CD4-positive, alpha-beta T cell treated with Interleukin-21 for 1 hour (primary cell): ENCODE measurements at regions not wholly inside any gene's neighbourhood (a gene's known extent, or its start where the extent isn't known, plus 50 kb on each side); places are given as distances from the start of the nearest gene placed in this dataset.

ENCODE experiments used
- DNase-seq: peaks from one replicate; pipeline ENCODE4 v3.0.0-alpha.2; 2020

DNA sequence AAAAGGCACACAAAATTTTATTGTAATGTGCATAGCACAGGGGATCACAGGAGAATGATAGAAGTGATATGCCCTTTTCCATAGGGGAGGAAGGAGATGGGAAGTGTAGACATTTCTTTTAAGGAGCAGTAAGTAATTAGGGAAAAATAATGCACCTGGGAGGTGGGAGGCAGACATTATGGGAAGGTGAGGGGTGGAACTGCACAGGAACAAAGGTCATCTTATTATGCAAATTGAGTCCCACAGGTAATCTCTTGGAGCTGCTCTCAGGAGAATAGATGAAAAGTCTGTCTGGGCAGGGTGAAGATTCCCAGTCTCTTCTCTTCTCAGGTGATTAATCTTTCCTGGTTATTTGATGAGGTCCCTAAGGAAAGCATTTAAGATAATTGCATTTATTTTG lies 331.5 kb downstream of the ENC1 start:
- no peak for DNase-seq

DNA sequence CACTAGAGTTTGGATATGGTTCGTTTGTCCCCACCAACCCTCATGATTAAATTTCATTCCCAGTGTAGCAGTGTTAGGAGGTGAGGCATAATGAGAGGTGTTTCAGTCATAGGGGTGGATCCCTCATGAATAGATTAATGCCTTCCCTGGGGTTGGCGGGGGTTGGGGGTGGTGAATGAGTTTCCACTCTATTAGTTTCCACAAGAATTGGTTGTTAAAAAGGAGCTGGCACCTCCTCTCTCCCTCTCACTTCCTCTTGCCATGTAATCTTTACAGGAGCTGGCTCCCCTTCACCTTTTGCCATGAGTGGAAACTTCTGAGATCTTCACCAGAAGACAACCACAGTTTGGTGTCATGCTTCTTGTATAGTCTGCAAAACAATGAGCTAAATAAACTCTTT lies 333.7 kb downstream of the ENC1 start:
- DNase-seq, result no peak

DNA sequence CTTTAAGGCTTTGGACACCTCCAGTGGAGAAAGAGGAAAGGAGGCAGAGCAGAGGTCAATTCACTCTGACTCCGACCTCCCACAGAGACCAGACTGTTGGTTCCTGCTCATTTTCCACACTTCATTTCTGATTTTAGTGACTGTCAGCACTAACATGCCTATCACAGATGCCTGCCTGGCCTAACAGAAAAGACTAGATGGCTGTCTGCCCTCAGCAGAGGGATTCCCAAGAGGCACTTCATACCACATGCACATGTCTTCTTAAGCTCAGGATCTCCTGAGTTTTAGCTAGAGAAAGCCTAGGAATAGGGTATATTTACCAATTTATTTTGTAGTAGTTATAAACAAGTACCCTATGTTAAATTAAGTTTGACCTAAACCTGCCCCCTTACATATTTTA lies 336.0 kb downstream of the ENC1 start:
- no peak for DNase-seq

DNA sequence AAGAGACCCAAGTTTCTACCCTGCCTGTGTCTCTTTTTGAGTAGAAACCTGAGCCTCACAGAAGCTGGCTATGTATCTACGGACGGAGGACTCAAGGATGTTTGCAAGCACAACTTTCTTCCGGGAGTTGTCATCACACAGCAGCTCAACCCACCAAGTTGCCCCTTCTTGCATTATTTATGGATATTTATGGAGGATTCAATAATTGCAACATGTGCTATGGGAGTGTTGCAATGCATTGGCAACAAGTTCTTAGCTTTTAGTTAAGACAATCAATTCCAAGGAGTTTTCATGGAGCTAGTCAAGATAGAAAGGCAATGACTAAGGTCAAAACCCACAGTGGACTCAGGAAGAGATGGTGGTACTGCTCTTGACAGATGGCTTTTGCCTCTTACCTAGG lies 336.9 kb downstream of the ENC1 start:
- no peak for DNase-seq

DNA sequence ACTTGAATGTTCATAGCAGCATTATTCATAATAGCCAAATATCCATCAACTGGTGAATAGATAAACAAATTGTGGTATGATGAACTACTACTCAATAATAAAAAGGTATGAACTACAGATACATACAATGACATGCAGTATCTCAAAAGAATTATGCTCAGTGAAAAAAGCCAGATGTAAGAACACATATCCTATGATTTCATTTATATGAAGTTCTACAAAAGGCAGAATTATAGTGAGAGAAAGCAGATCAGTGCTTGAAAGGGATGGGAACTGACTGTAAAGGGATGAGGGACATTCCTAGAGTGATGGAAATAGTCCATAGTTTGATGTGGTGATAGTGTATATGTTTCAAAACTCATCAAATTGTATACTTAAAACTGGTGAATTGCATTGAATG lies 339.0 kb downstream of the ENC1 start:
- DNase-seq, result no peak

DNA sequence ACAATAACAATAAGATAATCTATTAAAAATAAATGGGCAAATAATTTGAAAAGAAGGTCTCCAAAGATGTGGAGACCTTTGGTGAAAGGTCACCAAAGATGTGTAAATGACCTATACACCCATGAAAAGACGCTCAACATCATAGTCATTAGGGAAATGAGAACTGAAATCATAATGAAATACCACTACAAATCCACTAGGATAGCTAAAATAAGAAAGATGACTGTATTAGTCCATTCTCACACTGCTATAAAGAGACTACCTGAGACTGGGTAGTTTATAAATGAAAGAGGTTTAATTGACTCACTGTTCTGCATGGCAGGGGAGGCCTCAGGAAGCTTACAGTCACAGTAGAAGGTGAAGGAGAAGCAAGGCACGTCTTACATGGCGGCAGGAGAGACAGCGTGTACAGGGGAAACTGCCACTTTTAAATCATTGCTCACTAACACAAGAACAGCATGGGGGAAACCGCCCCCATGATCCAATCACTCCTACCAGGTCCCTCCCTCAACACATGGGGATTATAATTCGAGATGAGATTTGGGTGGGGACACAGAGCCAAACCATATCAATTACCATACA lies 339.6 kb downstream of the ENC1 start:
- DNase-seq, result no peak

DNA sequence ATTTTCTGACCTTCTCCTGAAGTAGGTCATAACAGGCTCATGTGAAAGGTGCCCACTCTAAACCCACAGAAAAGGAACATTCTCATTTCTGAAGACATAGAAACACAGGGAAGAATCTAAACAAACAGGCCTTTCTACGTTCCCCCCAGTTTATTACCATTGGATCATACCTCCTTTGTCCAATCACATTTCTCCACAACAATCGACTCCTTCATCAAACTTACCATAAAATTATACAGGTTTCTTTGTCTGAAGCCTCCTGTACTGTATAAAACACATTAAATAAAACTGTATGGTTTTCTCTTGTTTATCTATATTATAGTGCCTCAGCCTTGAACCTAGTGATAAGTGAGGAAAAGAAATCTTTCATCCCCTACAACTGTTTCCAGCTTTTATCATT lies 340.7 kb downstream of the ENC1 start:
- no peak for DNase-seq

DNA sequence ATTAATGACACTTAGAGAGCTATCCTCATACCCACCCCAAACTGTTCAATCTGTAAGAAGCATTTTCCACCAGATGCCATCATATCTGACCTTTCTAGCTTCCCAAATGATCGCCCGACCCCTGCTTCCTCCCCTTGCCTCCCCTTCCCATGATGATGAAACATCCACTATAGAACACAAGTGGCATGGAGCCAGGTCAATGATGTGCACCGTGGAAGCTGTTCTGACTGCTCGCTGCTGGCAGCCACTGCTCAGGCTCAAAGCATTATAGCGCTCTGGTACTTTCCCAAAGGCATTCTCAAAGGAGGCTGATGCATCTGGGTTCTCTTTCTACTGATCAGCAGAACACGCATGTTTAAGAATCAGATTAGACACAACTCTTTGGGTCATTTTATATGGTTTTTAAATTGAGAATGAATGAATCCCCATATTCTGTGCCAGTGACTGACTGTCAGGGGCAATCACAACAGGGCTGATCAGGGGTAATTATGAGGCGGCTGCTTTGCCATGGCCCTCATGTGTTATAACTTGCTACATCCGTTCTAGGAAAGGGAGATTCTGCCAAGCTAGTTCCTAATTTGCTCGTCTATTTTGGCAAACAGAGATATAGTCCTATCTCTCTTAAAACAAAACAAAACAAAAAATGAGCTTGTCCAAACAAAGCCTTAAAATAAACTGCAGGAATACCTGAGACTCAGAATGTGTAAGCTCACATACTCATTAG lies 343.7 kb downstream of the ENC1 start:
- DNase-seq, result no peak

DNA sequence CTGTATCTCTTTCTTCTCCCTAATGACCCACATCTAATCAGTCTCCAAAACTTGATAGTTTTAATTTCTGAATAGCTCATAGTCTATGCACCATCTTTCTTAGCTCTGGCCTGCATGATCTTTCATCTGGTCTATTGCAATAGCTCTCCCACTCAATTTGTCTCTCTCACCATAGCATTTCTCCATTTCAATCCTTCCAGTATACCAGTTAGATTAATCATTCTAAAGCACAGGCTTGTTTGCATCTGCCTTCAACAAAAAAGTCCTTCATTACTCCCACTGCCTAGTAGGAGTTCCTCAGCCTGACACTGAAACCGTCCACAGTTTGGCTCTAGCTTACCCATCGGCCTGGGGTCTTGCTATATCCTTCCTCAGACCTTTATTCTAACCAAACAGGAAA lies 344.9 kb downstream of the ENC1 start:
- DNase-seq, result no peak

DNA sequence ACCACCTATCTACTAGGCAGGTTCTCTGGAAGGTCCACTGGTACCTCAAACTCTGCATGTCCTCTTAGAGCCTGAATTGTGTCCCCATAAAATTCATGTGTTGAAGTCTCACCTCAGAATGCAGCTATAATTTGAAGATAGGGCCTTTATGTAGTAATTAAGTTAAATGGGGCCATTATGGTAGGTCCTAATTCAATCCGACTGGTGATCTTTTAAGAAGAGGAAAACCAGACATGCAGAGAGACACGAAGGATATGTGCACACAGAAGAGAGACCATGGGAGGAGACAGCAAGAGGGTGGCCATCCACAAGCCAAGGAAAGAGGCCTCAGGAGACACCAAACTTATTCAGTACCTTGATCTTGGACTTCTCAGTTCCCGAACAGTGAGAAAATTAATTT lies 345.4 kb downstream of the ENC1 start:
- DNase-seq, result no peak

DNA sequence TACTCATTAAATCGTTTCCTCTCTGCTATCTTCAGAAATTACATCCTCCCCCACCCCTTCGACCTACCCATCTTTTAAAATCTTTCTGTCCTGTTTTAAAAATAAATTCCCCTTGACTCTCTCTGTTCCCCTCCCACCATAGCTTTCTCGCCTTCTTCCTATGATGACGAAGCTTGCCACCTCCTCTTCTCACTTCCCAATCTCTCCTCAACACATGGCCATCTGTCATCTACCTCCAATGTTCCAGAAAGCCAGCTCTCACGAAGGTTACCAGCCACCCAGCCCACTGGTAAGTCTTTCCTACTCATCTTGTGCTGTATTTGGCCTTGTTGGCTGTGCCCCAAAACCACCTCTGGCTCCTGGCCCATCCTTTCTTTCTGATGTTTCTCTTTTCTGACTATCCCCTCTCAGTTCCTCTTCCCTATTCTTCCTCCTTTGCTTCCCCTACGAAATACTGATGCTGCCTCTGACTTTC lies 346.3 kb downstream of the ENC1 start:
- no peak for DNase-seq

DNA sequence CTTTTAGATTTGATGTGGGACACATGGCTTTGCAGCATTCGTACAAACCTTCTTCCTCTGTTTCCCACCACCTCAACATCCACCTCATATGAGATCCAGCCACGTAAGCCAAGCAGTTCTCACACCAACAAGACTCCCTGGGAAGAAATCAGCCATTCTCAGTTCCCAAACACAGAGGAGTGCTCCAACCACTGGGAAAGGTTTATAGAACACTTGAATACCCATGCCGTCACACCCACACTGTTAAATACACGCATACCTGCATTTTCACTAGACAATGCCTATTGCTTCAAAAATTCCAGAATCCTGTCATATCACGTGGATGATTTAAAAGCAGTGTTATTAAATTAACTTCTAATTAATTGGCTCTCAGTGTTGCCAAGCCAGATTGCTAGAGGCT lies 347.3 kb downstream of the ENC1 start:
- DNase-seq, result no peak

DNA sequence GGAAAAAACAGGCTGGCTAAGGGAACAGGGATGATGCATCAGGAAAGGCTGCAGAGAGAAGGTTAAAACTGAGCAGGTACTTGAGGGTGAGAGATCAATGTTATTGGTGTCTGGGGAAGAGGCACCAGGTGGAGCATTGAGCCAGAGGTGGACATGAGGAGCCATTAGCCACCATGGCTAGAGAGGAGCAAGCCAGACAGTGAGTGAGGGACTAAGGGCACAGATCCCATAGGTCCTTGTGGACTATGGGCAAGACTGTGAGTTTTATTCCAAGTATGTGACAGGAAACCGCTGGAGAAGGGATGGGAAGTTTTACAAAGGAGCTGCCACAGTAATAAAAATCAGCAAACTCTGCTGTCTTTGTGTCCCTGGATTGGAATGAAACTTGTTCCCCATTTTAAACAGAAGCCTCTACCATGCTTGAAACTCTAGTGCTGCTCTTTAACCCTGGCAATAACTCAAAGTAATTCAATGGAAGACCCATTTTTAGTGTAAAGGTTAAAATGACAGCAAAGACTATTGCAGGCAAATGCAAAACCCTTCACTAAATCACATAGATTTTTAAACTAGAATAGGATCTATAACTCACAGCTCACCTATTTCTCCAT lies 349.8 kb downstream of the ENC1 start:
- no peak for DNase-seq

DNA sequence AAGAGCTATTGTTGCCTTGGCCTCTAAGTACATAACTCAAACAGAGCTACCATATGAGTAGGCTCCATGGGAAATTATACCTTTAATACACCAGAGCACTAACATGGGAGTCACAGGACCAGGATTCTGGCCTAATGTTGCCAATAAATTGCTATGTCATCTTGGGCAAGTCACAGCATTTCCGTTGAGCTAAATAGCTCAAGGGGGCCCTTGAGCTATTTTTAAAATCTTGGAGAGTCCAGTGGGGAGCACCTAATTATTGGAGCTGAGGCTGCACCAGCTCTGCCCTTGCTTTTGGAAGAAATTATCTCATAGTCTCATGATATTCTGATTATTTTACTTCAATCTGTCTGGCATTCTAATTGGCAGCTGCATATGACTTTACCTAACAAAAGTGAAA lies 350.8 kb downstream of the ENC1 start:
- no peak for DNase-seq

DNA sequence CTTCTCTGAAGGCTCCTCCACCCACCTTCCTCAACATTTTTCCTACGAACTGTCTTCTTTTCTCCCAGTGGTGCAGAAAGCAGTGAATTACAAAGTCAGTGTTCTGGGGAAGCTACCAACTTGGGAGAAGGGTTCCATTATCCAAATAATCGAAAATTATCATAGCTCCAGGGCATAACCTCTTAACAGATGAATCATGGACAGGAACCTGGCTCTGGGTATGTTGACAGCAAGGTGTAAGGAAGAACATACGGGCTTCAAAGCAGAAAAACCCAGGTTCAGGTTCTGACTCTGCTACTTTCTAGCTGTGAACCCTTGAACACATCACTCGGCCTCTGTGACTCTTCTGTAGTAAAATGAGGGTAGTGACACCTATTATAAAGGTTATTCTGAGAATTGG lies 351.3 kb downstream of the ENC1 start:
- DNase-seq, result no peak

DNA sequence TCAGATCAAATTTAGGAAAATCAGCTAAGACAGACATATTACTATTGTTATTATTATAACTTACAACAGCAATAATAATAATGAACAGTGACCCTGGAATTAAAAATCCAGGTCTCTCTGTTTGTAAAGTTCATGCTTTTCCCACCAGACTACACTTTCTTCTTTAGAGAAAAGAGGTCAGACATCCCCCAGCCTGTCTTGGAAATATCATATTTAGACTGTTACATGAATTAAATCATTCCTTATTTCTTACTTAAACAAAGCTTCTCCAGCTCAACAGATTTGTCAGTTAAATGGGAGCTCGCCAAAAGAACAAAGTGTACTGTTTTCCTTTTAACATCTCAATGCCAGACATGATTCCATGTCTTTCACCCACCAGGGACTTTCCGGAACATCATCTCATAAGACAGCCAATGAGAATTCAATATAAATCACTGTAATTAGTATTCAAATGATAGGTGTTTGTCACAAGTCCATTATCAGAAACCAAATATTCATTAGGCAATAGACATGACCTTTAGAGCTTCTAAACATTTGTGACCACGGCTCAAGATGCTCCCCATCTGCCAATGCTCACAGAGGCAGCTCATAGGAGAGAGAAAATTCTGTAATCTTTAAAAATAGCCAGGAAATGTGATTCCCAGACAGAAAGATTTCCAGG lies 351.9 kb downstream of the ENC1 start:
- DNase-seq, result no peak

DNA sequence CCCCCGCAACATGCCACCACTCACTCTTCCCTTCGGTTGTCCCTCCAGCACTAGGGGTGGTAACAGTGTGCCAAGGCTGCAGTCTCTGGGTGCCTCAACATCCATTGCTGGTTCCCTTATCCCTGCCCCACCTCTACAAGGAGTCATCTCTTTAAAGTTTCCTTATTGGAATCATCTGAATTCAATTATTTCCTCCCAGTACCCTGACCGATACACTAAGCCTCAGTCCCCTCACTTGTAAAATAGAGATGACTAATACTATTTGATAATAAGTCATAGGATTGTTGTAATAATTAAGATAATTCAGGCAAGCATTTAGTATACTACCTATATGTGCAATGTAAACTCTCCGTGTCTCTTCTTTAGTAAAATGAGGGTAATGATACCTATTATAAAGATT lies 352.5 kb downstream of the ENC1 start:
- no peak for DNase-seq

DNA sequence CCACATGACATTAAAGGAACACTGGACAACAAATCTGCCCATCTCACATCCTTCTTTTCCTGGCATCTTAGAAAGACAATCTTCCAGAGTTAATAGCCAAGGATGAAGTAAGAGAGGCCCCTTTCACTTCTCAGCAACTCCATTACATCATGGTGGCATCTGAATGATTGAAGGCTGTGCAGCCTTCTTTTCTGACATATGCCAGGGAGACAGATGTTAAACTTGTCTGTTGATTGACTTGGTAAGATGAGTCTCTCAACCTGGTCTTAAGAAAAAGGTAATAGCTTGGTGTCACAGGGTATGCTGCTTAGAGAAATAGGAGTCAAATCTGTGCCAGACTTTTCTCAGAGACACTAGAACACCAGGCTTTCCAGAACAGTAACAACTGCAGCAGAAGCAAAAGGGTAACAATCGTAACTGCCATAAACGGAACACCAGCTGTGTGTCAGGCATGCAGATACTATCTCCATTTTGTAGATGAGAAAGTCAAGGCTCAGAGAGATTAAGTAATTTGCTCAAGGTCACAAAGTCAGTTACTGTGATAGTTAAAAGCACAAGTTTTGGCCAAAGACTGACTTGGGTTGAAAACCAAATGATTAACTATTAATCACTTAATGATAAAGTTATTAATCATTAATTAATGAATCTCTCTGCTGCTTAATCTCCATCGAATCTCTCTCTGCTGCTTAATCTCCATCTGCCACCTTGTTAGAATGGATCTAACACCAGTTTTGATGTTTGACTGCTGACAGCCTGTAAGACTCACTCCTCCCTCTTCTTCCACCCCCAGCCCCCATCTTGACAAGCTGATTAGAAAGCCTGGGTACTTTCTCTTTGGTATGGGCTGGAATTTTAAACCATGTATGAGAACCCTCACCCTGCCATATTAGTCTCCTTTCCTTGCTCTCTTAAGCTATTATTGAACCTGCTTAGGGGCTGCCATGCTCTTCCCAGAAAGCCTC lies 353.5 kb downstream of the ENC1 start:
- no peak for DNase-seq

DNA sequence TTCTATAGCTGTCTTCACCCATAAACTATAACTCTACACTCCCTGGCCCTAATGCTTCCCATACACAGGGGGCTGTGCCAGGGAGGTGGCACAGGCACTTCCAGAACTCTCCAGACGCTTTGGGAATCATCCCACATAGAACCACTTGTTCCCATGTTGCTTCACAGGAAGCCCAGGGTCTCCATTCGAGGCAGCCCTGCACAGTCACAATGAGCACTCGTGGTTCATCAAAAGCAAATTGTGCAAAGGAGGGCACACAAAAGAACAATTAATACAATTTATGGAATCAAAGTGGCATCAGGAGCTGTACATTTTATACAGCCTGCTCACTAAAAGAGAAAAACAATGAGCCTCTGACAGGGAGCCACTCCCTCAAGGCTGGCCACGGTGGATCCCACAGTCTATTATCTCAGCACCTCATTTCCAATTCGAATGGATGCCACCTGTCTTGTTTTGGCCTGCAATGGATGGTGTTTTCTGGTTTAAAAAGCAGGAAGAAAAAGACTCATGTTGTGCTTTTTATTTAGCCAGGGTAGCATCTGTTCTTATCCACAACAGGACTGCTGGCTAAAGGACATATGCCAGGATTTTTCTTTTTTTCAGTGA lies 354.8 kb downstream of the ENC1 start:
- DNase-seq, result no peak

DNA sequence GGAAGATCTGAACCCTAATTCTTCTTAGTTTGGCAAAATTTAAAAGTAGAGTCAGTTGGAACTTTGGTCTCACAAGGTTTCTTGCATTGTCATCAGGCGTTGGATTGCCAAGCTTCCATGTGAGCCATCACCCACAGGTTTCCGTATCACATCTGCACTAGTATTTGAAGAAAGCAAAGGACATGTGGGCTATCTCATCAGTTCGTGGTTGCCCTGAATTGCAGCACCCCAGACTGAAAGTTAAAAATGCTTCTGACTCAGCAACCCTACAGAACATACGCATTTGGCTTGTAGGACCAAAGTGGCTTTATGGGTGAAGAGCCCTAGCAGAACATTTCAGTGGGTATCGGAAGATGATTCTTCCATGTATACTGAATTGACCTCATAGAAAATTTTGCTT lies 358.0 kb downstream of the ENC1 start:
- no peak for DNase-seq

DNA sequence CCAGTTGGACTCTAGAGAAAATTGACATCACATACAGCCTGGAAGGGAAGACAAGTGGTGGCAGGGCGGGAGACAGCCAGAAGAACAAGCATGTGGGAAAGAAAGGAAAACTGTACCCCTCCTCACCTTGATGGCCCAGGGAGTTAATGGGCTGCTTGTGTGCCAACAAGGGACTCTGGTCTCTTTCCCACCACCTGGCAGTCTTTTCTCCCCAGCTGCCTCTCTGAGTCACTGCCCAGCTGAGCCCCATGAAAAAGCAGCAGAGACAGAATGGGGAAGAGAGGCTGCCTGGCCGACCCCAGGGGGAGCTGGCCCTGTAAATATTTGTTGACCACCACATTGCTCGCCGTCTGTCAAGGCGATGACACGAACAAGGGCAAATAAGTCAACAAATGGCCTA lies 359.4 kb downstream of the ENC1 start:
- no peak for DNase-seq

DNA sequence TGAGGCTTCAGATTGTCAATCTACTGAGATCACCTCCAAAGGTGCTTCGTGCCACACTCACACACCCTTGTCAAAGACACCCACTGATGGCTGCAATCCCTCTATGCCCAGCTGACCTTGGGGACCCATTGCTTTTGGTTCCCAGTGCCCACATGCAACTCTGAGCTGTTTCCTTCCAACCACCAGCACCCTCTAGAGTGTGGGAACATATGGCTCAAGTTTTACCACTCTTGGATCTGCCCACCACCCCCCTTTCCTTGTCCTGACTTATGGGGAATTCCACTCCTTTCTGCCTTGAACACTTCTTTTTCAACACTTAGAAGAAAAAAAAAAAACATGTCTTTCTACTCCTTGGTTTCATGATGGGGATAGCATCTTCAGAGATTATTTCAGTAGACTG lies 360.2 kb downstream of the ENC1 start:
- DNase-seq, result no peak

DNA sequence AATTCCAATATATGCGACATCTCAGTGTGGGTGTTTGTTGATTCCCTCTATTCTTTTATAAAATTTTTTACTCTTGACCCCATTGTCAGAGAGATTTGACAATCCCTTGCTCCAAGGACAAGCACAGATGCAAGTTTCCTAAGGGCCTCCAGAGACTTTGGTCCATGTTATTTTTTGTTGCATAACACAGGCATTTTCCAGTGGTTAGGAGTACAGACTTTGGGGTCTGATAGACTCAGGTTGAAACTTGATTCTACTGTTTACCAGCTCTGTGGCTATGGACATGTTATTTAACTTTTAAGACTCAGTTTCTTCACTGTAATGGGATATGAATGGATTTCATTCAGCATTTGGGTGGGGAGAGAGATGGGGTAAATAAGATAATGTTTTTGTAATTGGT lies 361.3 kb downstream of the ENC1 start:
- no peak for DNase-seq
